ENCODE measurements at regions not wholly inside any gene's neighbourhood (a gene's known extent, or its start where the extent isn't known, plus 50 kb on each side); places are given as distances from the start of the nearest gene placed in this dataset.

GRCh38 chr10:8923096-8923495 is 868.6 kb downstream of the GATA3 start:
- no peak for TF ChIP-seq SMC3 (IDR thresholded peaks at IDR 0.05; ENCODE audit: low read depth, low read length)
- TF ChIP-seq, protein P1, sequence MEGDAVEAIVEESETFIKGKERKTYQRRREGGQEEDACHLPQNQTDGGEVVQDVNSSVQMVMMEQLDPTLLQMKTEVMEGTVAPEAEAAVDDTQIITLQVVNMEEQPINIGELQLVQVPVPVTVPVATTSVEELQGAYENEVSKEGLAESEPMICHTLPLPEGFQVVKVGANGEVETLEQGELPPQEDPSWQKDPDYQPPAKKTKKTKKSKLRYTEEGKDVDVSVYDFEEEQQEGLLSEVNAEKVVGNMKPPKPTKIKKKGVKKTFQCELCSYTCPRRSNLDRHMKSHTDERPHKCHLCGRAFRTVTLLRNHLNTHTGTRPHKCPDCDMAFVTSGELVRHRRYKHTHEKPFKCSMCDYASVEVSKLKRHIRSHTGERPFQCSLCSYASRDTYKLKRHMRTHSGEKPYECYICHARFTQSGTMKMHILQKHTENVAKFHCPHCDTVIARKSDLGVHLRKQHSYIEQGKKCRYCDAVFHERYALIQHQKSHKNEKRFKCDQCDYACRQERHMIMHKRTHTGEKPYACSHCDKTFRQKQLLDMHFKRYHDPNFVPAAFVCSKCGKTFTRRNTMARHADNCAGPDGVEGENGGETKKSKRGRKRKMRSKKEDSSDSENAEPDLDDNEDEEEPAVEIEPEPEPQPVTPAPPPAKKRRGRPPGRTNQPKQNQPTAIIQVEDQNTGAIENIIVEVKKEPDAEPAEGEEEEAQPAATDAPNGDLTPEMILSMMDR (conservative IDR thresholded peaks at IDR 0.05; ENCODE audit: low read depth, low read length), result no peak
- TF ChIP-seq BHLHE40 (IDR thresholded peaks at IDR 0.05; ENCODE audit: low read depth, low read length), result no peak
- TF ChIP-seq CHD1 (IDR thresholded peaks at IDR 0.05; ENCODE audit: low read depth, low read length), result no peak
- TF ChIP-seq RFX5 (IDR thresholded peaks at IDR 0.05; ENCODE audit: low read depth, low read length), result no peak
- no peak for TF ChIP-seq USF2 (IDR thresholded peaks at IDR 0.05; ENCODE audit: low read depth, low read length)
- TF ChIP-seq POLR2A (IDR thresholded peaks at IDR 0.05; ENCODE audit: low read depth, low read length), result no peak
- TF ChIP-seq CEBPB (IDR thresholded peaks at IDR 0.05; ENCODE audit: low read depth, low read length), result no peak
- no peak for TF ChIP-seq RCOR1 (IDR thresholded peaks at IDR 0.05; ENCODE audit: insufficient replicate concordance, low read length)

Data from IMR-90 (cell line).